GM20000 (cell line): ENCODE measurements at regions not wholly inside any gene's neighbourhood (a gene's known extent, or its start where the extent isn't known, plus 50 kb on each side); places are given as distances from the start of the nearest gene placed in this dataset.
"Not testable (repeated sequence)": the region's sequence is repeated elsewhere in the genome, so short reads cannot be mapped to it uniquely, and the experiment has no call there.

ENCODE experiments used
- DNase-seq: peaks from one replicate; pipeline ENCODE4 v3.0.0; 2012; ENCODE audit warnings: low spot score
- TF ChIP-seq, protein P1 (sequence below): IDR thresholded peaks from 2 replicates; pipeline ENCODE4 v1.5.1; 2012; ENCODE audit warnings: mild to moderate bottlenecking, control low read depth; ENCODE audit errors: extremely low read depth, missing control alignments

GRCh38 chrY:7681426-7681825, 769.9 kb upstream of the AMELY start:
- no peak for DNase-seq
- TF ChIP-seq, protein P1, sequence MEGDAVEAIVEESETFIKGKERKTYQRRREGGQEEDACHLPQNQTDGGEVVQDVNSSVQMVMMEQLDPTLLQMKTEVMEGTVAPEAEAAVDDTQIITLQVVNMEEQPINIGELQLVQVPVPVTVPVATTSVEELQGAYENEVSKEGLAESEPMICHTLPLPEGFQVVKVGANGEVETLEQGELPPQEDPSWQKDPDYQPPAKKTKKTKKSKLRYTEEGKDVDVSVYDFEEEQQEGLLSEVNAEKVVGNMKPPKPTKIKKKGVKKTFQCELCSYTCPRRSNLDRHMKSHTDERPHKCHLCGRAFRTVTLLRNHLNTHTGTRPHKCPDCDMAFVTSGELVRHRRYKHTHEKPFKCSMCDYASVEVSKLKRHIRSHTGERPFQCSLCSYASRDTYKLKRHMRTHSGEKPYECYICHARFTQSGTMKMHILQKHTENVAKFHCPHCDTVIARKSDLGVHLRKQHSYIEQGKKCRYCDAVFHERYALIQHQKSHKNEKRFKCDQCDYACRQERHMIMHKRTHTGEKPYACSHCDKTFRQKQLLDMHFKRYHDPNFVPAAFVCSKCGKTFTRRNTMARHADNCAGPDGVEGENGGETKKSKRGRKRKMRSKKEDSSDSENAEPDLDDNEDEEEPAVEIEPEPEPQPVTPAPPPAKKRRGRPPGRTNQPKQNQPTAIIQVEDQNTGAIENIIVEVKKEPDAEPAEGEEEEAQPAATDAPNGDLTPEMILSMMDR = no peak

- TF ChIP-seq, protein P1 = no peak
- no peak for DNase-seq
Measured at GRCh38 chrY:7674465-7674864, 762.9 kb upstream of the AMELY start.

- TF ChIP-seq, protein P1 = no peak
- no peak for DNase-seq
Measured at GRCh38 chrY:7672796-7673195, 761.2 kb upstream of the AMELY start.

- DNase-seq = no peak
Measured at GRCh38 chrY:7663261-7663660, 751.7 kb upstream of the AMELY start.

GRCh38 chrY:7659047-7659446, 747.5 kb upstream of the AMELY start:
- TF ChIP-seq, protein P1 = no peak
- DNase-seq = no peak

More at GRCh38 chrY:7663261-7663660, 751.7 kb upstream of the AMELY start:
- TF ChIP-seq, protein P1 = no peak

DNA sequence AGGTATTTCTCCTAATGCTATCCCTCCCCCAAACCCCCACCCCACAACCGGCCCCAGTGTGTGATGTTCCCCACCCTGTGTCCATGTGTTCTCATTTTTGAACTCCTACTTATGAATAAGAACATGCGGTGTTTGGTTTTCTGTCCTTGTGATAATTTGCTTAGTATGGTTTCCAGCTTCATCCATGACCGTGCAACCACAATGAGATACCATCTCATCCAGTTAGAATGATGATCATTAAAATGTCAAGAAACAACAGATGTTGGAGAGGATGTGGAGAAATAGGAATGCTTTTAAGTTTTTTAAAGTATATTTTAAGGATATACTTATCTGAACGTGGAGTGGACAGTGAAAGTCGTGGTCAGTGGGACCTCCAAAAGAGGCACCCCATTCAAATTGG, 745.0 kb upstream of the AMELY start:
- no peak for DNase-seq
- TF ChIP-seq, protein P1 = no peak

- no peak for DNase-seq
- TF ChIP-seq, protein P1 = no peak
Measured at GRCh38 chrY:7654985-7655384, 743.4 kb upstream of the AMELY start.

- DNase-seq = not testable (repeated sequence)
Measured at GRCh38 chrY:7649866-7650265, 738.3 kb upstream of the AMELY start.
